Astrocyte of the hippocampus (primary cell): ENCODE measurements at regions not wholly inside any gene's neighbourhood (a gene's known extent, or its start where the extent isn't known, plus 50 kb on each side); places are given as distances from the start of the nearest gene placed in this dataset.
"Not testable (repeated sequence)": the region's sequence is repeated elsewhere in the genome, so short reads cannot be mapped to it uniquely, and the experiment has no call there.

ENCODE experiments used
- DNase-seq: peaks from one replicate; pipeline ENCODE4 v3.0.0; 2011; ENCODE audit warnings: low read depth, low spot score

GRCh38 chr13:24995225-24995804, 100.6 kb upstream of the PABPC3 start:
- DNase-seq: peak; percentile 89

DNA sequence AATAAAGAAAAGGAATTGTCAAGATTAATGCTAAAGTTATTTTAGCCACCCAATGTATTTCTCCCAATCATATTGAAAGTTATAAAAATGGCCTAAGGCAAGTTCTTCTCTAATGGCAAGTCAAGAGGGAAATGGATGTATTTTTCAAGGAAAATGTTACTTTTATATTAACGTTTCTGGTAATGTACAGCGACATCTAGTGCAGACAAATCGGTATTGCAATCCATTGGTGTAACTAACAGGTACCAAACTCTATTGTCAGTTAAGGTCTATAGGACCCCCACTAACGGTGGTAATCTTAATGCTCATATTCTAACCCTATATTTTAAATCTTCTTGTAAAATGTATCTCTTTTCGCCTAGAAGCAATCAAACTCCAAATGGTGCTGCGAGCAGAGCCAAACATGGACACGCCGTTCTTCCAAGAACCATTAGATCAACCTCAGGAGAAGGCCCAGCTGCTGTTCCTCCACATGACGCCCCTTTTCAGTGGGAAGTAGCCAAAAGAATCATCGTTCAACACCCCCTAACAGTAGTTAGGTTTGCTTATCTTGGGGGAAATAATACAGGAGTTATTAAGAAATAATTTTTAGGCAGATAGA, 98.5 kb upstream of the PABPC3 start:
- DNase-seq: peak; percentile 57

DNA sequence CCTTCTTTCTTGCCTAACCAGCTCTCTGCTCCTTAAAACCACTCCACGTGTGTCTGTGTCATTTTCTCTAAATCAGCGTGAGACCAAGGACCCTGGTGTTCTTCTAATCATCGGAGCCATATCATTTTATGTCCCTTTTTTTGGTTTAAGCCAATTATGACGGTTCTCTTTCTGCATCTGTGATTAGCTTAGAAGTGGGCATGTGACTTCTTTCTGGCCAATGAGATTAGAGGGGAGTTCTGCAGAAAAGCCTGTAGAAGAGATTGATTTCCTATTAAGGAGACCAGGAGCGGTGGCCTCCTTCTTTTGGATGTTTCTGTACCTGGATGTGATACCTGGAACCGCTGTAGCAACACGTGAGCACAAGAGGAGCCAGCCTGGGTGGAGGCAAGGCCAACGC, 97.5 kb upstream of the PABPC3 start:
- DNase-seq: no peak

- peak; percentile 16 for DNase-seq
Observed at GRCh38 chr13:25001476-25002206, 94.3 kb upstream of the PABPC3 start.

DNA sequence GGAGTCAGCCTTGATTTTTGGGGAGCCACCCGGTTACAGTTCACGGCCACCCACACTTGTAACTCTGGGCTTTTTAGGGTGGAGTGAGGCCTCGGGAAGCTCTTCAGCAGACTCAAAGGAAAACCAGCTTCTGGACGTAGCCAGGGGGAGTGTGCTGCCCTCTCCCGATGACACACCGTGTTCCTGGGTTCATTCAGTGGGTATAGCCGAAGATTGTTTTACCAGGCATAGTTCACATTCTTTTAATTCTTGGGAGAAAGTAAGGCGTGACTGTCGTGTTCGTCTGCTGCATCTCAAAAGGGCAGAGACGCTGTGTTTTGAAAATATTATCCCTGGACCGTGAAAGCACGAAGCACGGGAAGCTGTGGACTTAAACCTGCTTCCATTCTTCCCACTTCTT, 93.6 kb upstream of the PABPC3 start:
- peak; percentile 82 for DNase-seq

DNA sequence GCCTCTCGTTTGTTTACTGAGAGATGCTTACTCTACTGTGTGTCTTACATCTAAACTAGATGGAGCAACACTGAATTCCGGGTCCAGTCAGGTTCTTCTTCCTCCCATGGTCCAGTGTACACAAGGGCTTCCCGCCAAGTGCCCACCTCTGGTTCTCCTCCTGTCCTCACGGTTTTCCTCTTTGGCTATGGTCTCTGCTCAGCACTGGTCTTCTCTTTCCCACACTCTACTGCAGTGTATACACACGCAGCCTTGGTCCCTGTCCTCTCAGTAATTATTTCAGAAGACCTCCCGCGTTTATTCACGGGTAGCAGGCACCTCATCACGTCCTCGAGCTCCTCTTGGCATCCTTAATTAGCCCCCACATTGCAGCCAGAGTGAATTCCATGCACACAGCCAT, 91.4 kb upstream of the PABPC3 start:
- not testable (repeated sequence) for DNase-seq

DNA sequence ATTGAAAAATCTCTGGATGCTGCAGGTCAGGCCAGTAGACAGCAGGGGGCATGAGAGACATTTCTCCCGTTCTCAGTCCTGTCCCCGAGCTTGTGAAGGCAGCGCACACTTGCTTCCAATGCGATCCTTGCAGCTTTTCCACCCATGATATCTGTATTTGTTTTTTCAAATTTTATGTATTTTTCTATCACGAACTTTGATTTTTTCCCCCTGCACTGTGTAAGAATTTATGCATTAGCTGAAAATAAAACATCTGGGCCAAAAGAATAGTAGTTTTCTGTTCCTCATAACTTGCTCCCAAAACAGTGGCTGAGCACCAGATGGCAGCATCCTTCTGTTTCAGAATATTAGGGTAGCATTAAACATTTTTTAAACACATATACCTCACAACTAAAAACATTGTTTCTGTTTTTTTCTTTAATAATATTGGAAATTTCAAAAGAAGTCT, 90.9 kb upstream of the PABPC3 start:
- DNase-seq: peak; percentile 51

DNA sequence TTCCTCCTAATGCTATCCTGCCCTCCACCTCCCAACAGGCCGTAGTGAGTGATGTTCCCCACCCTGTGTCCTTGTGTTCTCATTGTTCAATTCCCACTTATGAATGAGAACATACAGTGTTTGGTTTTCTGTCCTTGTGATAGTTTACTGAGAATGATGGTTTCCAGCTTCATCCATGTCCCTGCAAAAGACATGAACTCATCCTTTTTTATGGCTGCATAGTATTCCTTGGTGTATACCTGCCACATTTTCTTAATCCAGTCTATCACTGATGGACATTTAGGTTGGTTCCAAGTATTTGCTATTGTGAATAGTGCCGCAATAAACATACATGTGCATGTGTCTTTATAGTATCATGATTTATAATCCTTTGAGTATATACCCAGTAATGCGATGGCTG, 88.5 kb upstream of the PABPC3 start:
- not testable (repeated sequence) for DNase-seq

- not testable (repeated sequence) for DNase-seq
Observed at GRCh38 chr13:25014398-25014973, 81.5 kb upstream of the PABPC3 start.

DNA sequence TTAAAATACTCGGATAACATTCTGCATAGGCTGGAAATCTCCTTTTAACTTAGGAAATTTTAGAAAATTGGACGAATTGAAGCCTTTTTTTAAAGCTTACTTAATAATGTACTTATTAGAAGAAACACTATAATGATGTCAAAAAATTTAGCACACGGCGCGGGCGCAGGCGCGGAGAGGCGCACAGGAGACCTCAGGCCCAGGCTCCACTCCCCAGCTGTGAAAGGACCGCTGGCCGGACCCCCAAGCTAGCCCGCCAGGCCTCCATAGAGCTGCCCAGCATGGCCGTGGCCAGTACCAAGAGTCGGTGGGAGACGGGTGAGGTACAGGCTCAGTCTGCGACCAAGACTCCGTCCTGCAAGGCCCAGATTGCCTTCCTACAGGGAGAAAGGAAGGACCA, 78.8 kb upstream of the PABPC3 start:
- not testable (repeated sequence) for DNase-seq

DNA sequence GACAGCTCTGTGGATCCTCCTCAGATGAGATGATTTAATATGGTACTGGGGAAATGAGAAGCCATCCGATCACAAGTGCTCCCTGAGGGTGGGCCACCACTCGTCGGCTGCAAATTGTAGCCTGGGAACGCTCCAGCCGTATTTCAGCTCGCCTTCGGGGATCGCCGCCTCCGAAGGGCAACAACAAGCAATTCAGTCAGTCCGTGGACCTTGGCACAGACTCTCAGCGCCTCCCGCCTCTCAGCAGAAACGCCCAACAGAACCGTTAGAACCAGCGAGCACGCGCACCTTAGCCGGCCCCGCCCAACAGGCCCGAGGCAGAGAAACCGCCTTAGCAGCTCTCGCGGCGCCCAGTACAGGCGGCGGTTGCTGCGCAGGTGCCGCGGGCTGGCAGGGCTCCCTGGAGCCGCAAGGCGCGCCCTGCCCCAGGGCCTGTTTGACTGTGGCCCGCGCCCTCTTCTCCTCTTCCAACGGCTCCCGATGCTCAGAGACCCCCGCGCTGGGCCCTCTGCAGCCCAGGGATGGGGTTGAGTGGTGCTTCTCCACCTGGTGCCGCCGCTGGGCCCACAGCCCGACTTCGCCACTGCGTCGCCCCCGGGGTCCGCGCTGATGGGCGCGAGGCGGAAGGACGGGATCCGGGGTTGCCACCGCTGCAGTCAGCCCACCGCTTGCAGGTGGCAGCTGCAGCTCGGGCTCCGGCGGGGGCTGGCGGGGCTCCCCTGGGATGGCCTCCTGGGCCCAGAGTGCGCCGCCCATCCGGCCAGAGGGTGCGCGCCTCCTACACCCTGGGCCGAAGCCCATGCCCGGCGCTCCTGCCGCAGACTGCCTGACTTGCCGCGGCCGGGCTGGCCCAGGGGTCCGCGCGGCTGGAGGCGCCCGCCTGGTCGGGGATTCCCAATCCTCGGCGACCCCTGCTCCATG, 77.9 kb upstream of the PABPC3 start:
- peak; percentile 52 for DNase-seq

GRCh38 chr13:25018729-25019115, 77.2 kb upstream of the PABPC3 start:
- peak; percentile 19 for DNase-seq

GRCh38 chr13:25019741-25020140, 76.2 kb upstream of the PABPC3 start:
- DNase-seq: not testable (repeated sequence)

DNA sequence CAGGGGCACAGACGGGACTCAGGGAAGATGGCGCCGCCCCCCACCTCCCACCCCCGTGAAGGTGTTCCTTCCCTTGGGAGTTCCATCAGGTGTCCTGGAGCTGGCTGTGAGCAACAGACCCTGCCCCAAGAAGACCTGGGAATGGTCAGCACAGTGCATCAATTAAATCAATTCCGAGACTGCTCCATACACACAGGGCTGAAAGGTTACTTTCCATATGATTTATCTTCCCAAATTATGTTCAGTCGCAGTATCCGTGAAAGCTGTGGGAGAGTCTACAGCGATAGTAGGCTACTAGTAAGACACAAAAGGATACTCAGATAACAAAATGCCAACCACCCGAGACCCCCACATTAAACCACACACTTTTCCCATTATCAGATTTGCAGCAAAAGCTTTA, 71.8 kb upstream of the PABPC3 start:
- DNase-seq: no peak

DNA sequence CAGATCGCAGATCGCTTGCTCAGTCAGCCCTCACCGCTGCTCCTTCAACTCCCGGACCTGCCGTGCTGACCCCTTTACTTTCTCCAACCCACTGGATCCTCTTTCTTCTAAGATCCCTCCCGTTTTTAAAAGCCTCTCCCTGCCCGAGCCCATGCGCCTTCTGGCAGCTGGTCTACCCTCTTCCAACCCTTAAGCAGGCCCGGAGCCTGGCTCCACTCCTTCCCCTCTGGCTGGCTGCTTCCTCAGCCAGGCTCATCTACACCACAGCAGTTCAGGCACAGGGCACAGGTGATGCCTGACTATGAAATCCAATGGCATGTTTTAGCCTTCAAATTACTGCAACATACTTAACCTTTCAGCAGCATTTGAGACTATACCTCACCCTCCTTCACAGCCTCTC, 63.8 kb upstream of the PABPC3 start:
- no peak for DNase-seq

- no peak for DNase-seq
Observed at GRCh38 chr13:25034173-25034572, 61.8 kb upstream of the PABPC3 start.

DNA sequence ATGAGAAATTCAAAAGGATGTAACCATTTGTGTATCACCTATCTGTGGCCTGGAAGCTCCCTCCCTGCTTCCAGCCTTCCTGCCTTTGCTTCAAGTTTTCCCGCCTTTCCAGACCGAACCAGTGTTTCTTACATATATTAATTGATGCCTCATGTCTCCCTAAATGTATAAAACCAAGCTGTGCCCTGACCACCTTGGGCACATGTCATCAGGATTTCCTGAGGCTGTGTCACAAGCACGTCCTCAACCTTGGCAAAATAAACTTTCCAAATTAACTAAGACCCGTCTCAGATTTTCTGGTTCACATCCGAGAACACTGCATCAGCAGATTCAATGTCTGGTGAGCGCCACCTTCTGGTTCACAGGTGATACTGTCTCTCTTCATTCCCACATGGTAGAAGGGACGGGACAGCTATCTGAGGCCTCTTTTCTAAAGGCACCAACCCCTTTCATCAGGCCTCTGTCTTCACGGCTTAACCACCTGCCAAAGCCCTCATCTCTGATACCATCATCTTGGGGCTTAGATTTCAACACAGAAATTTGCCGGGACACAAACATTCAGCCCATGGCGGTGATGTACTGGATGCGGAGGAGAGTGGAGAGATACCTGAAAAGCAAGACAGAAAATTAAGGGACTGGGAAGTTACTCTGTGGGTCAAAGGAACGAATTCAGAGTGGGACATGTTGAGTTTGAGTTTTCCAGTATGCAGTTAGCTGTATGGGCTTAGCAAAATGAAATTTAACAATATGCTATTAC, 58.7 kb upstream of the PABPC3 start:
- DNase-seq: peak; percentile 81

DNA sequence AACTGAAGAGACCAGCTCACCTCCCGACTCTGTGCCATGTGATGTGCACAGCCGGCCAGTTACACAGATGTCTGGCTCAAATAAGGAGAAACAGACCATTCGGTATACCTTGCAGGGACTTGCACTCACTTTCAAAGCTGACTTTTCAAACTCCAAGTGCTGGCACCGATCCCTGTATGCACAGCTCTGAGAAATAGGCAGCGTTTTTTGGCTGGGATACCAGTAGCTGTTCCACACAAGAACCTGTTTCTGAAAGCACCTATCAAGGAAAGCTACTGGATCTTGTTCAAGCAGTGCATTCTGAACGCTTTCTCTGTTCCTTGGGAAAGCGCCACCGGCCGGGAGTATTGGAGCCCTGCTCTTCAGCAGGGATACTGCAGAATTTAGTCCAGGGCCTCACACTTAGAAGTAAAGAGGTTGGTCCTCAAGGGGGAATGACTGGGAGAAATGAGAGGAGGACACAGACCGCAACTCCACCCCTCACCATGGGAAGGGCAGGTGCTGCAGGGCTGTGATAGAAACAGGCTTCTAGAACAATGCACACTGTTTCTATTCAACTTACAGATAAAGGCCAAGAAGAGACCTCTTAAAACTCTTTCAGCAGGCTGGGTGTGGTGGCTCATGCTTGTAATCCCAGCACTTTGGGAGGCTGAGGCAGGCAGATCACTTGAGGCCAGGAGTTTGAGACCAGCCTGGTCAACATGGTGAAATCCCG, 53.6 kb upstream of the PABPC3 start:
- no peak for DNase-seq

DNA sequence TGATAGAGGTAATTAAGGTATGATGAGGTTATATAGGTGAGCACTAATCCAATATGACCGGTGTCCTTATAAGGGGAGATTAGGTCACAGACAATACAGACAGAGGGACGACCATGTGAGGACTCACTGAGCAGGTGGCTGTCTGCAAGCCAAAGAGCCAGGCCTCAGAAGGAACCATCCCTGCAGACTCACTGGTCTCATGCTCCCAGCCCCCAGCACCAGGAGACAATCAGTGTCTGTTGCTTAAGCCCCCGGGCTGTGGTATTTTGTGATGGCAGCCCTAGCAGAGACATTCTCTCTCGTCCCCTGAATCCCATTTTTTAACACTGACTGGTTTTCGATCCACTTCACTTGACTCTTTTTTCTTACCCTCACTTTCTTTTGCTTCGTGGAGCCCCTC, 51.9 kb upstream of the PABPC3 start:
- DNase-seq: no peak
